GM12878 (cell line): ENCODE measurements at regions not wholly inside any gene's neighbourhood (a gene's known extent, or its start where the extent isn't known, plus 50 kb on each side); places are given as distances from the start of the nearest gene placed in this dataset.

Experiments
- ATF3 ChIP-seq: IDR thresholded peaks from 2 replicates; pipeline ENCODE4 v1.6.1; 2011; ENCODE audit warnings: low read depth, mild to moderate bottlenecking, low read length, moderate library complexity, borderline replicate concordance; ENCODE audit errors: extremely low read depth
- CTCF ChIP-seq, 3 experiments: IDR thresholded peaks in 2 of 3; conservative IDR thresholded peaks in 1 of 3; 2 replicates each; pipeline ENCODE4 v1.5.1; 2011; ENCODE audit warnings: low read depth in 3 of 3, low read length in 3 of 3, mild to moderate bottlenecking in 3 of 3, control low read depth in 2 of 3, moderate library complexity in 2 of 3, inconsistent platforms in 1 of 3, mixed read lengths in 1 of 3; ENCODE audit not compliant: control insufficient read depth in 2 of 3, insufficient read depth in 1 of 3; ENCODE audit errors: extremely low read depth in 1 of 3
- HDGF ChIP-seq: fragments of 450-650 bp; IDR thresholded peaks from 2 replicates; pipeline ENCODE4 v1.6.1; 2016; ENCODE audit warnings: antibody characterized with exemption
- MYC ChIP-seq: IDR thresholded peaks from 2 replicates; pipeline ENCODE4 v1.6.1; 2011; ENCODE audit warnings: mild to moderate bottlenecking, low read length, moderate library complexity, inconsistent platforms; ENCODE audit not compliant: insufficient read depth, insufficient replicate concordance, insufficient read length, severe bottlenecking
- NRF1 ChIP-seq: conservative IDR thresholded peaks from 2 replicates; pipeline ENCODE4 v1.6.1; 2011; ENCODE audit warnings: mild to moderate bottlenecking, low read depth, low read length, improper control_type of control experiment
- POLR2AphosphoS2 ChIP-seq: IDR thresholded peaks from 2 replicates; pipeline ENCODE4 v1.6.1; 2011; ENCODE audit warnings: low read depth, mild to moderate bottlenecking, low read length, improper control_type of control experiment, moderate library complexity
- POU2F2 ChIP-seq: IDR thresholded peaks from 3 replicates; pipeline ENCODE4 v1.6.1; 2011; ENCODE audit warnings: low read depth, mild to moderate bottlenecking, low read length, borderline replicate concordance
- USF2 ChIP-seq: IDR thresholded peaks from 2 replicates; pipeline ENCODE4 v1.6.1; 2011; ENCODE audit warnings: low read depth, low read length, improper control_type of control experiment, borderline replicate concordance
- ZNF274 ChIP-seq: IDR thresholded peaks from one replicate; pipeline ENCODE4 v1.8.0; 2011; ENCODE audit not compliant: insufficient read length, insufficient read depth

- TF ChIP-seq POLR2AphosphoS2, result no peak
- TF ChIP-seq NRF1, result no peak
- TF ChIP-seq HDGF, result no peak
- no peak for TF ChIP-seq USF2
- TF ChIP-seq ZNF274, result no peak
- no peak for TF ChIP-seq POU2F2
- TF ChIP-seq CTCF (IDR thresholded peaks at IDR 0.05 in 2 of 3, conservative IDR thresholded peaks at IDR 0.05 in 1 of 3; ENCODE audit: control insufficient read depth in 2 of 3, extremely low read depth in 1 of 3, insufficient read depth in 1 of 3, low read depth in 3 of 3, low read length in 3 of 3), result no peak
- TF ChIP-seq ATF3, result no peak
- TF ChIP-seq MYC, result no peak
These were observed 669.0 kb upstream of the RBFOX1 start for GRCh38 chr16:6663668-6664067.
